ENCODE measurements at regions not wholly inside any gene's neighbourhood (a gene's known extent, or its start where the extent isn't known, plus 50 kb on each side); places are given as distances from the start of the nearest gene placed in this dataset.

DNA sequence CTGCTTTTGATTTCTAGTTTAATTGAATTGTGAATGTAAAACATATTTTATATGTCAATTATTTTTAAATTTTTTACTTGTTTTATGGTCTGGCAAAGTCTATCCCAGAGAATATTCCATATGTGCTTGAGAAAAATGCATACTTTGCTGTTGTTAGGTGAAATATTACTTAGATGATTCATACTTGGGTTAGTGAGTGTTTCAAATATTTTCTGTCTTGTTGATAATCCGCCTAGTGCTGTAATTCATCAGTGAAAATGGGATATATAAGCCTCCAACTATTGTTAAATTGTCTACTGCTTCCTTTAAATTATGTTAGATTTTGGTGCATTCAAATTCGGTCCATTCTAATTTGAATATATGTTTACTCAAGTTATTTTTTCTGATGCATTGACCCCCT is 395.5 kb downstream of the LRFN5 start:
- no peak for DNase-seq

DNA sequence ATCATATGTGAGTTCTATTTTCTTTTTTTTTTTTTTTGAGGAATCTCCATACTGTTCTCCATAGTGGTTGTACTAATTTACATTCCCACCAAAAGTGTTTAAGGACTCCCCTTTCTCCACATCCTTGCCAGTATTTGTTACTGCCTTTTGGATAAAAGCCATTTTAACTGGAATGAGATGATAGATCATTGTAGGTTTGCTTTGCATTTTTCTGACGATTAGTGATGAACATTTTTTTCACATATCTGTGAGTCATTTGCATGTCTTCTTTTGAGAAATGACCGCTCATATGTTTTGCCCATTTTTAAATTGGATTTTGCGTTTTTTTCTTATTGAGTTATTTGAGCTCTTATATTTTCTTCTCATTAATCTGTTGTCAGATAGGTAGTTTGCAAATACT is 394.8 kb downstream of the LRFN5 start:
- DNase-seq: no peak

DNA sequence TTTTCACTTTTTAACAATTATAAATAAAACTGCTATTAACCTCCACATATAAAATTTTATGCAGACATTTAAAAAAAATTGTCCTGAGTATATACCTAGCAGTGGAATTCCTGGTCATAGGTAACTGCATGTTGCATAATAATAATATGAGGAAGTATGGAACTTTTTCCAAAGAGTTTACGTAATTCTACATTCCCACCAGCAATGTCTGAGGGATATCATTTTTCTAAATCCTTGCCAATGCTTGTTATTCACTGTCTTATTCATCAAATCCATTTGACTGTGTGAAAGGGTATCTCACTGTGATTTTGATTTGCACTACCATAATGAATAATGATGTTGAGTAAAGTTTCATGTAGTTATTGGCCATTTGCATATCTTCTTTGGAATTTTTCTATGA is 393.8 kb downstream of the LRFN5 start:
- no peak for DNase-seq

DNA sequence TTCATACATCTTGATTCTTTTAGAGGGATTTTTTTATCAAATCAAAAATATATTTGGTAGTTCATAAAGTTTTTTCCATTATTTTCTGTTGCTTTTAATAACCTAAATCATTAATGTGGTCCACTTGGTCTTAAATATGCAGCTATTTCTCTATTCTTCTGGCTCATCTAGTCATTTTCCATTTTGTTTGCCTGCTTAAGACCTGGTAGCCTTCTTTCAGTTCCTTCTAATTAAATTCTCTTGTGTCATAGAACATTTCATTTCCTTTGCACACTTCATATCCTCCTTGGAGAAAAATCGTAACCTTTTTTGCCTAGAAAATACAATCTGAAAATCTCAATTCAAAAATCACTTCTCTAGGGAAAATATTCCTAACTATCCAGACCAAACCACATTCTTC is 387.0 kb downstream of the LRFN5 start:
- DNase-seq: no peak

DNA sequence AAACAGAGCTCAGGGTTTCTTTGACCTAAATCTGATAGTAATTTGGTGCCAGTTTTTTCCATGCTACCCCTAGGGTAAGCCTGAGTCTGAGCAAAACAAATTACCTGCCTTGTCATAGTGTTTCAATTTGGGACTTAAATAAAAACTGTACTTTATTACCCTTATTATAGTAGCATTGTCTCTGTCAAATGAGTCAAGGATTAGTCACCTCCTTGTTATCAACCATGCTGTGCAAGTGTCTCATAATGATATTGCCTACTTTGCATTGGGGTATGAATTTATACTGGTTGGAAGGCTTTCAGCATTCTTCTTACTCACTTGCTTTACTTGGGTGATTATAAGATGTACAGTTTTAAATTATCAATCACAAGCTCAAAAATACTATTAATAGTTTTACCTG is 380.0 kb downstream of the LRFN5 start:
- no peak for DNase-seq

DNA sequence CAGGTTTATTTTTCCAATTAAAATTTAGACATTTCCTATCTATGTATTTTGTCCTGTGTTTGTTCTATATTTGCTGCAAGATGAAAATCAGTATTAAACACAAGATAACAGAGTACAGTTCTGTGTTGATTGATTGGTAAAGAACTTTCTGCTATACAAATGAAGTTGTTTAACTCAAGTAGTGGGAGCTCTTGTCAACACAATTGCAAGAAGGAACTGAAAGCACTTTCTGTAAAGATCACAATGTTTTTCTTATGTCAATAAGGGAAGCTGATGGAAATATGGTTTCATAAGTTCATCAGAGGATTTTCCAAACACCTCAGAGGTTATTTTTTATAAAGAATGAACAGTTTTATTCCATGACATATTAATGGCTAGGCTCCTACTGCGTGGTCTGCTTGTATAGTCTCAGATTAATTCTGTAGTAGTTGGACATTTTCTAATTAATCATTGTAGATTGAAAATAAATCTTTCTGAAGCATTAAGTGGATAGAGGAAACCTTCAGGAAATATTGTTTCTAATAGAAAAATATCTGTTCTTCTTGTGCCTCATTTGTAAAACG is 379.5 kb downstream of the LRFN5 start:
- no peak for DNase-seq

DNA sequence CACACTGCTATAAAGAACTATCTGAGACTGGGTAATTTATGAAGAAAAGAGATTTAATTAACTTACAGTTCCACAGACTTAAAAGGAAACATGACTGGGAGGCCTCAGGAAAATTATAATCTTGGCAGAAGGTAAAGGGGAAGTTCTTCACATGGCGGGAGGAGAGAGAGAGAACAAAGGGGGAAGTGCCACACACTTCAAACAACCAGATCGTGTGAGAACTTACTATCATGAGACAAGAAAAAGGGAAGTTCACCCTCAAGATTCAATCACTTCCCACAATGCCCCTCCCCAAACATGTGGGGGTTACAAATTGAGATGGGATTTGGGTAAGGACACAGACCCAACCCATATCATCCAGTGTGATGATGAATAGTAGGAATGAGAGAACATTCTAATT is 366.5 kb downstream of the LRFN5 start:
- DNase-seq: no peak

DNA sequence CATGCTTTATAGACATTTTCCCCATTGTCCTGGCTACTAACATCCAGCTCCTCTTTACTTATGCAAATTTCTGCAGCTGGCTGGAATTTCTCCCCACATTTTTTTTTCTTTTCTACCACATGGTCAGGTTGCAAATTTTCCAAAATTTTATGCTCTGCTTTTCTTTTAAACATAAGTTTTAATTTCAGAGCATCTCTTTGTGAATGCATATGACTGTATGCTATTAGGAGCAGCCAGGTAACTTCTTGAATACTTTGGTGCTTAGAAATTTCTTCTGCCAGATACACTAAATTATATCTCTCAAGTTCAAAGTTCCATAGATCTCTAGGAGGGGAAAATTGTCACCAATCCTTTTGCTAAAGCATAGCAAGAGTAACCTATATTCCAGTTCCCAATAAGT is 365.9 kb downstream of the LRFN5 start:
- DNase-seq: no peak

DNA sequence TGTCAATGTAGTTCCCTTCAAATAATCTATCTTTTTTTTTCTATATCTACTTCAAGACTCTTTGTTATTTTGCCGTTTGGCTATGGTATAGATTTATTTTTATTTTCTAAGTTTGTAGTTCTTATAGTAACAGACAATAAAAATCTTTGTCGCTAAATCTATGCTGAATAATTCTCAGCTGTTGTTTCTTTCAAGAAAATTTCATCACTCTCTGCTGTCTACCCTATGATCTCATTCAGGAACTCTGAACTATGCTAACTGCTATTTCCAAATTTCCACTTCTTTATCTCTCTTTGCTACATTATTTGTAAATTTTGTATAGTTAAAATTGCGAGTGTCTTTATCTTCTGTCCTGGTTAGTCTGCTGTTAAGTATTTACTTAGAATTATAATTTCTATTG is 353.6 kb downstream of the LRFN5 start:
- DNase-seq: no peak

DNA sequence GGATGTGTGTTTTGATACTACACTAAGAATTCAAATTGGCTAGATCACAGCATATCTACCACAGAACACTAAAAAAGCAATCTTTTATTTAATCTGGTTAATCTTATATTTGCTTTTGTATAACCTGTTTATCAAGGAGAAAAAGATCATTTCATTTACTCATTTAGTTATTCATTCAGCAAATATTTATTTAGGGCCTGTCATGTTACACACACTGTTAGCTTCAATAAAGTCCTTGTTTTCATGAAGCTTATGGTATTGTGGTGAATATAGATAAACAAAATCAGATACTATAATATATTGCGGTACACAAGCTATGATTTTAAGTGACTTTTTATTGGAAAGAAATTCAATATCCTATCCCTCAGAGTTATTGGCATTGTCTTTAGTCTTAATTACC is 350.8 kb downstream of the LRFN5 start:
- no peak for DNase-seq

Measured in NCI-H524 treated with DMSO at 0.1 percent for 48 hours (cell line).